ENCODE measurements at regions not wholly inside any gene's neighbourhood (a gene's known extent, or its start where the extent isn't known, plus 50 kb on each side); places are given as distances from the start of the nearest gene placed in this dataset.

GRCh38 chr6:21771626-21772320 lies 178.2 kb downstream of the SOX4 start:
- in situ Hi-C loops (cut with MboI): no loop called here
- no peak overlapping the region for H2AFZ ChIP-seq
- H3K27ac ChIP-seq: no peak overlapping the region
- no peaks in the 10 kb centered on the region for H3K27me3 ChIP-seq (replicated peaks; ENCODE audit: insufficient read depth)
- no peak overlapping the region for H3K9ac ChIP-seq
- TF ChIP-seq EZH2phosphoT487 (IDR thresholded peaks at IDR 0.05; ENCODE audit: insufficient read depth, low read depth): no peak
- no peak for TF ChIP-seq EZH2 (IDR thresholded peaks at IDR 0.05; ENCODE audit: insufficient read depth, poor library complexity, severe bottlenecking)
- peaks cover 30% of the 10 kb centered on the region for H3K4me1 ChIP-seq (ENCODE audit: insufficient read depth)
- WGBS, 2 experiments (ENCODE audit: low coverage in 1 of 2, low lambda C conversion rate in 2 of 2, missing lambda C conversion rate in 2 of 2): 61 to 63% methylated on average over 4 of the region's 4 CpGs
- no peaks in the 10 kb centered on the region for H3K79me2 ChIP-seq (ENCODE audit: insufficient read depth)
- H3F3A ChIP-seq (ENCODE audit: insufficient read depth): peaks cover 28% of the 10 kb centered on the region
- no peaks in the 10 kb centered on the region for H3K36me3 ChIP-seq (ENCODE audit: low read depth)
- H3K4me2 ChIP-seq (ENCODE audit: unreplicated experiment): no peak overlapping the region
- no peaks in the 10 kb centered on the region for H3K9me2 ChIP-seq (ENCODE audit: insufficient read depth)
- H3K4me3 ChIP-seq: no peak overlapping the region
- H3K9me3 ChIP-seq (ENCODE audit: low read depth): no peaks in the 10 kb centered on the region
- no peaks in the 10 kb centered on the region for H4K20me1 ChIP-seq (ENCODE audit: insufficient read depth)
- no peak for DNase-seq

- Histone ChIP-seq H3K9me2 (ENCODE audit: insufficient read depth) (no peaks in the 10 kb centered on the region), H3K79me2 (ENCODE audit: insufficient read depth) (no peaks in the 10 kb centered on the region), H3K27ac (no peak overlapping the region), H3K4me3 (no peak overlapping the region), H3K9ac (no peak overlapping the region), H3K27me3 (replicated peaks; ENCODE audit: insufficient read depth) (no peaks in the 10 kb centered on the region), H3K36me3 (ENCODE audit: low read depth) (no peaks in the 10 kb centered on the region), H3K4me2 (ENCODE audit: unreplicated experiment) (no peak overlapping the region), H2AFZ (no peak overlapping the region), H3K9me3 (ENCODE audit: low read depth) (no peaks in the 10 kb centered on the region), H3F3A (ENCODE audit: insufficient read depth) (peaks cover 28% of the 10 kb centered on the region), H3K4me1 (ENCODE audit: insufficient read depth) (peaks cover 30% of the 10 kb centered on the region), H4K20me1 (ENCODE audit: insufficient read depth) (no peaks in the 10 kb centered on the region)
- TF ChIP-seq EZH2phosphoT487 (IDR thresholded peaks at IDR 0.05; ENCODE audit: insufficient read depth, low read depth) (no peak), EZH2 (IDR thresholded peaks at IDR 0.05; ENCODE audit: insufficient read depth, poor library complexity, severe bottlenecking) (no peak)
- in situ Hi-C loops (cut with MboI): no loop called here
- no peak for DNase-seq
Measured at GRCh38 chr6:21772477-21772876, 178.9 kb downstream of the SOX4 start.

GRCh38 chr6:21772884-21773575 lies 179.5 kb downstream of the SOX4 start:
- Histone ChIP-seq H3K27me3 (replicated peaks; ENCODE audit: insufficient read depth) (no peaks in the 10 kb centered on the region), H3K4me2 (ENCODE audit: unreplicated experiment) (no peak overlapping the region)

GRCh38 chr6:21773576-21773968 lies 180.0 kb downstream of the SOX4 start:
- H3K4me2 ChIP-seq (ENCODE audit: unreplicated experiment): no peak overlapping the region
- H3K4me1 ChIP-seq (ENCODE audit: insufficient read depth): peaks cover 19% of the 10 kb centered on the region
- no peak overlapping the region for H2AFZ ChIP-seq
- H3K36me3 ChIP-seq (ENCODE audit: low read depth): no peaks in the 10 kb centered on the region
- no peak overlapping the region for H3K27ac ChIP-seq
- no peaks in the 10 kb centered on the region for H3K27me3 ChIP-seq (replicated peaks; ENCODE audit: insufficient read depth)
- TF ChIP-seq EZH2phosphoT487 (IDR thresholded peaks at IDR 0.05; ENCODE audit: insufficient read depth, low read depth) (no peak), EZH2 (IDR thresholded peaks at IDR 0.05; ENCODE audit: insufficient read depth, poor library complexity, severe bottlenecking) (no peak)
- no peaks in the 10 kb centered on the region for H3K9me3 ChIP-seq (ENCODE audit: low read depth)
- WGBS, 2 experiments (ENCODE audit: low coverage in 1 of 2, low lambda C conversion rate in 2 of 2, missing lambda C conversion rate in 2 of 2): 93 to 95% methylated on average over 6 of the region's 6 CpGs
- H3K4me3 ChIP-seq: no peak overlapping the region
- no peak for DNase-seq
- peaks cover 18% of the 10 kb centered on the region for H3F3A ChIP-seq (ENCODE audit: insufficient read depth)
- H3K9ac ChIP-seq: no peak overlapping the region
- H4K20me1 ChIP-seq (ENCODE audit: insufficient read depth): no peaks in the 10 kb centered on the region
- in situ Hi-C loops (cut with MboI): no loop called here
- H3K79me2 ChIP-seq (ENCODE audit: insufficient read depth): no peaks in the 10 kb centered on the region
- H3K9me2 ChIP-seq (ENCODE audit: insufficient read depth): no peaks in the 10 kb centered on the region

More at GRCh38 chr6:21772884-21773575, 179.5 kb downstream of the SOX4 start:
- H4K20me1 ChIP-seq (ENCODE audit: insufficient read depth): no peaks in the 10 kb centered on the region
- no peak for DNase-seq
- in situ Hi-C loops (cut with MboI): no loop called here
- 71 to 78% methylated on average over 9 of the region's 9 CpGs for WGBS, 2 experiments (ENCODE audit: low coverage in 1 of 2, low lambda C conversion rate in 2 of 2, missing lambda C conversion rate in 2 of 2)
- no peak overlapping the region for H2AFZ ChIP-seq
- H3K36me3 ChIP-seq (ENCODE audit: low read depth): no peaks in the 10 kb centered on the region
- H3K9me3 ChIP-seq (ENCODE audit: low read depth): no peaks in the 10 kb centered on the region
- H3K27ac ChIP-seq: no peak overlapping the region
- no peak overlapping the region for H3K9ac ChIP-seq
- peaks cover 24% of the 10 kb centered on the region for H3K4me1 ChIP-seq (ENCODE audit: insufficient read depth)
- H3K4me3 ChIP-seq: no peak overlapping the region
- no peaks in the 10 kb centered on the region for H3K79me2 ChIP-seq (ENCODE audit: insufficient read depth)
- no peak for TF ChIP-seq EZH2phosphoT487 (IDR thresholded peaks at IDR 0.05; ENCODE audit: insufficient read depth, low read depth)
- H3K9me2 ChIP-seq (ENCODE audit: insufficient read depth): no peaks in the 10 kb centered on the region
- H3F3A ChIP-seq (ENCODE audit: insufficient read depth): peaks cover 23% of the 10 kb centered on the region
